Liver (tissue), 3 donors: ENCODE measurements at regions not wholly inside any gene's neighbourhood (a gene's known extent, or its start where the extent isn't known, plus 50 kb on each side); places are given as distances from the start of the nearest gene placed in this dataset.

ENCODE experiments used
- CTCF ChIP-seq: fragments of 150-350 bp; IDR thresholded peaks from 2 replicates; pipeline ENCODE4 v1.5.1; 2017; ENCODE audit warnings: improper control_type of control experiment, low read depth, low read length; ENCODE audit not compliant: missing input control
- HNF4G ChIP-seq: IDR thresholded peaks from 2 replicates; pipeline ENCODE4 v1.6.1; 2016; ENCODE audit warnings: antibody characterized with exemption
- MAX ChIP-seq: IDR thresholded peaks from 2 replicates; pipeline ENCODE4 v1.6.1; 2016; ENCODE audit warnings: antibody characterized with exemption
- RXRA ChIP-seq, 2 donors: IDR thresholded peaks; 2 replicates each; pipeline ENCODE4 v1.6.1; 2017 to 2018; ENCODE audit warnings: antibody characterized with exemption in 2 of 2, mild to moderate bottlenecking in 1 of 2
- ZBTB33 ChIP-seq: IDR thresholded peaks from 2 replicates; pipeline ENCODE4 v1.6.1; 2016; ENCODE audit warnings: antibody characterized with exemption
- donor health status: healthy.
- donor health status: healthy.

GRCh38 chr14:27506272-27506671 lies 908.4 kb upstream of the NOVA1 start:
- TF ChIP-seq CTCF (no peak), ZBTB33 (no peak), MAX (no peak), HNF4G (no peak), RXRA (IDR thresholded peaks at IDR 0.05) (no peak)
